GM18858 (cell line): ENCODE measurements at regions not wholly inside any gene's neighbourhood (a gene's known extent, or its start where the extent isn't known, plus 50 kb on each side); places are given as distances from the start of the nearest gene placed in this dataset.
A peak's percentile ranks its signal among the peaks of the same experiment; 100 is the strongest.
"Not testable (repeated sequence)": the region's sequence is repeated elsewhere in the genome, so short reads cannot be mapped to it uniquely, and the experiment has no call there.

Source experiments
- ATAC-seq: cut with Tn5 transposase; IDR thresholded peaks from one replicate; pipeline ENCODE4 v1.9.1; 2021; ENCODE audit not compliant: unreplicated experiment

- ATAC-seq, result no peak
These were observed 66.0 kb upstream of the VIPR2 start for GRCh38 chr7:159210581-159211235.

- ATAC-seq, result no peak
These were observed 64.8 kb upstream of the VIPR2 start for GRCh38 chr7:159209429-159209828.

- ATAC-seq, result no peak
These were observed 63.3 kb upstream of the VIPR2 start for GRCh38 chr7:159207951-159208350.

GRCh38 chr7:159207393-159207792 is 62.7 kb upstream of the VIPR2 start:
- ATAC-seq, result no peak

- ATAC-seq, result no peak
These were observed 61.2 kb upstream of the VIPR2 start for GRCh38 chr7:159205833-159206232.

- ATAC-seq, result no peak
These were observed 60.0 kb upstream of the VIPR2 start for GRCh38 chr7:159204664-159205063.

- not testable (repeated sequence) for ATAC-seq
These were observed 58.6 kb upstream of the VIPR2 start for GRCh38 chr7:159203253-159203652.

GRCh38 chr7:159201722-159202330 is 57.2 kb upstream of the VIPR2 start:
- no peak for ATAC-seq

GRCh38 chr7:159200421-159200820 is 55.8 kb upstream of the VIPR2 start:
- ATAC-seq, result no peak

- no peak for ATAC-seq
These were observed 53.5 kb upstream of the VIPR2 start for GRCh38 chr7:159198016-159198724.

- ATAC-seq, result peak; percentile 62
These were observed 52.7 kb upstream of the VIPR2 start for GRCh38 chr7:159197066-159197975.

- no peak for ATAC-seq
These were observed 51.9 kb upstream of the VIPR2 start for GRCh38 chr7:159196584-159196983.

GRCh38 chr7:159195946-159196345 is 51.3 kb upstream of the VIPR2 start:
- ATAC-seq, result no peak
